GM18907 (cell line): ENCODE measurements at regions not wholly inside any gene's neighbourhood (a gene's known extent, or its start where the extent isn't known, plus 50 kb on each side); places are given as distances from the start of the nearest gene placed in this dataset.
"Not testable (repeated sequence)": the region's sequence is repeated elsewhere in the genome, so short reads cannot be mapped to it uniquely, and the experiment has no call there.

Experiments
- ATAC-seq: cut with Tn5 transposase; IDR thresholded peaks from one replicate; pipeline ENCODE4 v1.9.1; 2021; ENCODE audit warnings: mild to moderate bottlenecking, moderate library complexity; ENCODE audit not compliant: unreplicated experiment

GRCh38 chr7:106386958-106387357 is 102.2 kb upstream of the NAMPT start:
- ATAC-seq, result no peak

- ATAC-seq, result no peak
These were observed 99.6 kb upstream of the NAMPT start for GRCh38 chr7:106384373-106384772.

GRCh38 chr7:106382929-106383328 is 98.1 kb upstream of the NAMPT start:
- no peak for ATAC-seq

GRCh38 chr7:106382129-106382528 is 97.3 kb upstream of the NAMPT start:
- ATAC-seq, result no peak

- ATAC-seq, result no peak
These were observed 96.5 kb upstream of the NAMPT start for GRCh38 chr7:106381252-106381651.

GRCh38 chr7:106377847-106378361 is 93.1 kb upstream of the NAMPT start:
- ATAC-seq, result no peak

- ATAC-seq, result no peak
These were observed 91.4 kb upstream of the NAMPT start for GRCh38 chr7:106376026-106376799.

GRCh38 chr7:106375499-106375898 is 90.7 kb upstream of the NAMPT start:
- ATAC-seq, result no peak

GRCh38 chr7:106374437-106374836 is 89.7 kb upstream of the NAMPT start:
- no peak for ATAC-seq

- no peak for ATAC-seq
These were observed 88.0 kb upstream of the NAMPT start for GRCh38 chr7:106372595-106373318.

- no peak for ATAC-seq
These were observed 87.3 kb upstream of the NAMPT start for GRCh38 chr7:106372126-106372525.

GRCh38 chr7:106371629-106372028 is 86.8 kb upstream of the NAMPT start:
- ATAC-seq, result no peak

- no peak for ATAC-seq
These were observed 85.8 kb upstream of the NAMPT start for GRCh38 chr7:106370542-106370941.

GRCh38 chr7:106369816-106370215 is 85.0 kb upstream of the NAMPT start:
- ATAC-seq, result no peak

- ATAC-seq, result no peak
These were observed 84.6 kb upstream of the NAMPT start for GRCh38 chr7:106369352-106369751.

GRCh38 chr7:106367664-106368063 is 82.9 kb upstream of the NAMPT start:
- ATAC-seq, result no peak

GRCh38 chr7:106367018-106367420 is 82.2 kb upstream of the NAMPT start:
- no peak for ATAC-seq

- peak; percentile 79 for ATAC-seq
These were observed 80.6 kb upstream of the NAMPT start for GRCh38 chr7:106365252-106366005.

- not testable (repeated sequence) for ATAC-seq
These were observed 77.7 kb upstream of the NAMPT start for GRCh38 chr7:106362507-106362906.

GRCh38 chr7:106358103-106358663 is 73.4 kb upstream of the NAMPT start:
- peak; percentile 92 for ATAC-seq

GRCh38 chr7:106357675-106358074 is 72.9 kb upstream of the NAMPT start:
- ATAC-seq, result no peak
